ENCODE measurements at regions not wholly inside any gene's neighbourhood (a gene's known extent, or its start where the extent isn't known, plus 50 kb on each side); places are given as distances from the start of the nearest gene placed in this dataset.

DNA sequence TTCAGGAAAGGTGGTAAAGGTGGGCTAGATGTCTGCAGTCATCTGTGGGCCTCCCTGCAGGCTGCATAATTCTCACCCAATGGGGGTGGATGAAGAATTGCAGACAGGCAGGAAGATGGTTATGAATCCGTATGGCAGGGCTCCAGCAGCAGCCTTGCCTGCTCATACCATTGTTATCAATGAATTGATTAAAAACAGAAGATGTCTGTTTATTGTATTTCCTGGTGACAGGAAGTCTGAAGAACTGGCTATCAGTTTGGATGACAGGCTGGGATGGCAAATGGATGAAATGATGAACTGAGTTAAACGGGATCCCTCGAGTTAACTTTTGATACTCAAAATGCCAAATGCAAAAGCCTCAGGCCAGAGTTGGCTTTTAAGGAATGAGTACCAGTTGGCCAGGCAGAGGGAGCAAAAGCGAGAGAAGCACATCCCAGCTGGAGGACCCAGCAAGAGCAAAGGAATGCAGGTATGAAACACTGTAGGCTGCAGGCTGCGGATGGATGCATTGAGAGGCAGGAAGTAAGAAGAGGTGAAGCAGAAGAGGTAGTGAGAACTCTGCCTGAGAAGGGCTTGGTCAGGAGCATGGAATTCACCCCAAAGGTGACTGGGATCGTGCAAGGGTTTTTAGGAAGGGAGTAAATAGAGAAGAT lies 550.0 kb upstream of the TBX3 start:
- TF ChIP-seq, protein P1, sequence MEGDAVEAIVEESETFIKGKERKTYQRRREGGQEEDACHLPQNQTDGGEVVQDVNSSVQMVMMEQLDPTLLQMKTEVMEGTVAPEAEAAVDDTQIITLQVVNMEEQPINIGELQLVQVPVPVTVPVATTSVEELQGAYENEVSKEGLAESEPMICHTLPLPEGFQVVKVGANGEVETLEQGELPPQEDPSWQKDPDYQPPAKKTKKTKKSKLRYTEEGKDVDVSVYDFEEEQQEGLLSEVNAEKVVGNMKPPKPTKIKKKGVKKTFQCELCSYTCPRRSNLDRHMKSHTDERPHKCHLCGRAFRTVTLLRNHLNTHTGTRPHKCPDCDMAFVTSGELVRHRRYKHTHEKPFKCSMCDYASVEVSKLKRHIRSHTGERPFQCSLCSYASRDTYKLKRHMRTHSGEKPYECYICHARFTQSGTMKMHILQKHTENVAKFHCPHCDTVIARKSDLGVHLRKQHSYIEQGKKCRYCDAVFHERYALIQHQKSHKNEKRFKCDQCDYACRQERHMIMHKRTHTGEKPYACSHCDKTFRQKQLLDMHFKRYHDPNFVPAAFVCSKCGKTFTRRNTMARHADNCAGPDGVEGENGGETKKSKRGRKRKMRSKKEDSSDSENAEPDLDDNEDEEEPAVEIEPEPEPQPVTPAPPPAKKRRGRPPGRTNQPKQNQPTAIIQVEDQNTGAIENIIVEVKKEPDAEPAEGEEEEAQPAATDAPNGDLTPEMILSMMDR (IDR thresholded peaks at IDR 0.05; ENCODE audit: low read depth, low read length) = no peak
- TF ChIP-seq POLR2A (IDR thresholded peaks at IDR 0.05; ENCODE audit: extremely low read depth, insufficient read length) = no peak
